Cerebellar nuclear complex (tissue), 1 donor: ENCODE measurements at regions not wholly inside any gene's neighbourhood (a gene's known extent, or its start where the extent isn't known, plus 50 kb on each side); places are given as distances from the start of the nearest gene placed in this dataset.
"Not testable (repeated sequence)": the region's sequence is repeated elsewhere in the genome, so short reads cannot be mapped to it uniquely, and the experiment has no call there.

Experiments
- DNase-seq, 2 experiments: peaks; one replicate each; lab custom pipeline; 2025; lab: John Stamatoyannopoulos, UW

GRCh38 chr9:761793-762560 is 79.5 kb upstream of the DMRT1 start:
- no peak for DNase-seq

- DNase-seq = no peak
These were observed 77.8 kb upstream of the DMRT1 start for GRCh38 chr9:763692-764091.

GRCh38 chr9:764105-764524 is 77.4 kb upstream of the DMRT1 start:
- DNase-seq = no peak

DNA sequence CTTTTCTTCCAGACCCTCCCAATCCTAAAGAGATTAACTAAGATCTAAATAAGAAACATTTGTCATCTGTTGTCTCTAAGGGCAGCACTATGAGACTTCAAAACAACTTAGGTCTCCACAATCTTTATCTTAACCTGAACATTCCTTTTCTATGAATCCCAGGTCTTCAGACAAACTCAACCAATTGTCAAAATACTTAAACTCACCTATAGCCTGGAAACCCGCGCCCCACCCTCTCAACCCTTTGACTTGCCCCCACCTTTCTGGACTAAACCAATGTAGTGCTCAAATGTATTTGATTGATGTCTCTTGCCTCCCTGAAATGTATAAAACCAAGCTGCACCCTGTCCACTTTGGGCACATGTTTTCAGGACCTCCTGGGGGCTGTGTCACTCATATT is 76.5 kb upstream of the DMRT1 start:
- no peak for DNase-seq

DNA sequence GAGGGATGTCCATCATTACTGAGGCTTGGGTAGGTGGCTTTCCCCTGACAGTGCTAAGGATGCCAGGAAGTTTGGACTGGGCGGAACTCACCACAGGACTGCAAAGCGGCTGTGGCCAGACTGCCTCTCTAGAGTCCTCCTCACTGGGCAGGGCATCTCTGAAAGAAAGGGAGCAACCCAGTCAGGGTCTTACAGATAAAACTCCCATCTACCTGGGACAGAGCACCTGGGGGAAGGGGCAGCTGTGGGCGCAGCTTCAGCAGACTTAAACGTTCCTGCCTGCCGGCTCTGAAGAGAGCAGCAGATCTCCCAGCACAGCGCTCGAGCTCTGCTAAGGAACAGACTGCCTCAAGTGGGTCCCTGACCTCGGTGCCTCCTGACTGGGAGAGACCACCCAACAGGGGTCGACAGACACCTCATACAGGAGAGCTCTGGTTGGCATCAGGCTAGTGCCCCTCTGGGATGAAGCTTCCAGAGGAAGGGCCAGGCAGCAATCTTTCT is 74.4 kb upstream of the DMRT1 start:
- DNase-seq = not testable (repeated sequence)

DNA sequence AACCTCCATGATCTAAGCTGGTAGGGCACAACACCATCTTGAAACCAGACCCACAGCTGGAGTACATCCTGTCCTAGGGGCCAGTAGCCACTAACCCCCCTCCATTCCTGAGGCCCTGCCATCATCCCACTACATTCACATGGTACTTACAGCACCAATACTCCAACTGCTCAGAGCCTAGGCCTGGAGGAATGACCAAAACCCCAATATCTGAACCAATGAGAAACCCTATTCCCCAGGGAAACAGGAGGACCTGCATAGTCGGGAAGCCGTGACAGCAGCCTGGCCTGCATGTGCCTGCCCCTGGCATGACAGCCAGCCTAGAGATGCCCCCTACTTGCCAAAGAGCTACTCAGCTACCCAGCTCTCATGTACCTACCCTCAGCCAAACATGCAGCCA is 65.4 kb upstream of the DMRT1 start:
- no peak for DNase-seq

GRCh38 chr9:777978-778377 is 63.5 kb upstream of the DMRT1 start:
- no peak for DNase-seq

- no peak for DNase-seq
These were observed 57.3 kb upstream of the DMRT1 start for GRCh38 chr9:784202-784601.

- DNase-seq = no peak
These were observed 56.6 kb upstream of the DMRT1 start for GRCh38 chr9:784916-785315.

DNA sequence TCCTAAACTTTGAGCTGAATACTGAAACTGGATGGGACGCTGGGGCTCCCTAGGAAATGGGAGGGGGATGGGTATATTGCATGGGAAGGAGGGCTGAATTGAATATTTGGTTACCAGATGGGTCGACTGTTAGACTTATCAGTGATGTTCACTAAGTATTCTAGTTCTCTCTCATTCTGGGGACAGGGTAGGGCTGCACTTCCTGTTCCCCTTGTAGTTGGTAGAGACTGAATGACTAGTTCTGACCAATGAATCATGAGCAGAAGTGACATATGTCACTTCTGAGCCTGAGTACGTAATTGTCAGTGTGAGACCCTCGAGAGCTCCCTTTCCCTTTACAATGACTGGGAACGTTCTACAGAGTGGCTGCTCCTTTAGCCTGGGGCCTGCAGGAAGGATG is 55.5 kb upstream of the DMRT1 start:
- no peak for DNase-seq

GRCh38 chr9:786405-786804 is 55.1 kb upstream of the DMRT1 start:
- DNase-seq = no peak

GRCh38 chr9:788777-789176 is 52.7 kb upstream of the DMRT1 start:
- no peak for DNase-seq
